NCI-H1105 treated with DMSO at 0.1 percent for 48 hours (cell line): ENCODE measurements at regions not wholly inside any gene's neighbourhood (a gene's known extent, or its start where the extent isn't known, plus 50 kb on each side); places are given as distances from the start of the nearest gene placed in this dataset.

Experiments used
- DNase-seq: peaks from one replicate; lab custom pipeline; 2025; lab: John Stamatoyannopoulos, UW

- no peak for DNase-seq
These were observed 133.6 kb upstream of the MSX2 start for GRCh38 chr5:174590820-174591219.

- DNase-seq = no peak
These were observed 128.0 kb upstream of the MSX2 start for GRCh38 chr5:174596429-174596828.

GRCh38 chr5:174599992-174600391, 124.4 kb upstream of the MSX2 start:
- peak; percentile 65 for DNase-seq

- DNase-seq = no peak
These were observed 122.4 kb upstream of the MSX2 start for GRCh38 chr5:174601946-174602345.

- no peak for DNase-seq
These were observed 118.2 kb upstream of the MSX2 start for GRCh38 chr5:174606153-174606552.

- no peak for DNase-seq
These were observed 117.7 kb upstream of the MSX2 start for GRCh38 chr5:174606646-174607045.

- DNase-seq = no peak
These were observed 117.2 kb upstream of the MSX2 start for GRCh38 chr5:174607205-174607604.

- DNase-seq = no peak
These were observed 116.5 kb upstream of the MSX2 start for GRCh38 chr5:174607916-174608315.

- DNase-seq = peak; percentile 48
These were observed 115.7 kb upstream of the MSX2 start for GRCh38 chr5:174608631-174609097.

GRCh38 chr5:174609116-174609515, 115.3 kb upstream of the MSX2 start:
- no peak for DNase-seq

GRCh38 chr5:174610968-174611367, 113.4 kb upstream of the MSX2 start:
- no peak for DNase-seq

- no peak for DNase-seq
These were observed 111.7 kb upstream of the MSX2 start for GRCh38 chr5:174612686-174613085.

GRCh38 chr5:174614500-174615135, 109.8 kb upstream of the MSX2 start:
- DNase-seq = no peak

GRCh38 chr5:174616036-174616435, 108.3 kb upstream of the MSX2 start:
- no peak for DNase-seq

- no peak for DNase-seq
These were observed 107.1 kb upstream of the MSX2 start for GRCh38 chr5:174617285-174617684.

- DNase-seq = no peak
These were observed 106.5 kb upstream of the MSX2 start for GRCh38 chr5:174617910-174618309.

GRCh38 chr5:174618589-174618988, 105.8 kb upstream of the MSX2 start:
- no peak for DNase-seq

- DNase-seq = no peak
These were observed 102.3 kb upstream of the MSX2 start for GRCh38 chr5:174622067-174622466.

- DNase-seq = no peak
These were observed 101.4 kb upstream of the MSX2 start for GRCh38 chr5:174623018-174623417.

GRCh38 chr5:174623433-174624019, 100.9 kb upstream of the MSX2 start:
- DNase-seq = peak; percentile 89

- no peak for DNase-seq
These were observed 99.5 kb upstream of the MSX2 start for GRCh38 chr5:174624733-174625522.

- peak; percentile 19 for DNase-seq
These were observed 98.6 kb upstream of the MSX2 start for GRCh38 chr5:174625591-174626350.
